Hematopoietic multipotent progenitor cell treated with erythropoietin and hydrocortisone succinate and interleukin-3 and kit ligand, for 6 days (in vitro differentiated cells): ENCODE measurements at regions not wholly inside any gene's neighbourhood (a gene's known extent, or its start where the extent isn't known, plus 50 kb on each side); places are given as distances from the start of the nearest gene placed in this dataset.
A peak's percentile ranks its signal among the peaks of the same experiment; 100 is the strongest.
"Not testable (repeated sequence)": the region's sequence is repeated elsewhere in the genome, so short reads cannot be mapped to it uniquely, and the experiment has no call there.

Source experiments
- DNase-seq: peaks from one replicate; pipeline ENCODE4 v3.0.0-alpha.2; 2015

DNA sequence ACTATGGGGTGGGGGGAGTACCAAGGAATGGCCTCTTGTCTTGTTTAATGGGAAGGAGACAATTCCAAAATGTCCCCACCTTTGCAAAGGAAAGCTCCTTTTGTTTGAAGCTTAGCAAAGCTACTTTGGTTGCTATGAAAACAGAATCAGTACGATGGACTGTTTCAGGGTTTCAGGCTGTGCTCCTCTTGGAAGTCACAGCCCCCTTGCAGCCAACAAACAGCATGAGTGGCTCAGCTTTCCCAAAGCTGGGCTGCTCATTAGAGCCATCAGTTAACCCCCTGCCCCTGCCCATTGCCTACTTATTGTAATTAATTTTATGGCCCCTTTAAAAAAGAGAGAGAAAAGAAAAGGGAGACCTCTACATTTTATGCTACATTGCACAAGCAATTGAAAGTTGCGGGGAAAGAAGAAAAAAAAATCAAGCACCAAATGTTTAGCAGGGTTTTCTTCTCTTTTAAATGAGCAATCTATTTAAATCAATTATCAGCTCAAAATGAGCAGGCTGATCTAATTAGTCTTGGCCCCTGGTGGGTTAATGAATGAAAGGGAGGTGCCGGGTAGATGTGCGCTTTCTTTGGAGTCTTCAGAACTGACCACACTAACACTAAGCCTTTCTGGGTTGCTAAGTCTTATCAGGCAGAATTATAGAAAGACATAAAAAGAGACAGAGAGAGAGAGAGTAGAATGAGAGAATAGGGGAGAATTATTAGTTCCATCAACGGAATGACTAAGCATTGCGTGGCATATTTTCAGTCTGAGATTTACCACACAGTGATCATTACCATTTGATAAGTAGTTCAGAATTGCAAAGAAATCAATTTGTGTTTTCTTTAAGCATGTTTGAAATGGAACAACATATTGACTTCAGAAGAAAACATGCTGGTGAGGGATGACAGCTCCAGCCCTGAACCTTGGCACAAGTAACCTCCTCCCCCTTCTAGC, 284.9 kb downstream of the INSIG2 start:
- DNase-seq, result no peak

DNA sequence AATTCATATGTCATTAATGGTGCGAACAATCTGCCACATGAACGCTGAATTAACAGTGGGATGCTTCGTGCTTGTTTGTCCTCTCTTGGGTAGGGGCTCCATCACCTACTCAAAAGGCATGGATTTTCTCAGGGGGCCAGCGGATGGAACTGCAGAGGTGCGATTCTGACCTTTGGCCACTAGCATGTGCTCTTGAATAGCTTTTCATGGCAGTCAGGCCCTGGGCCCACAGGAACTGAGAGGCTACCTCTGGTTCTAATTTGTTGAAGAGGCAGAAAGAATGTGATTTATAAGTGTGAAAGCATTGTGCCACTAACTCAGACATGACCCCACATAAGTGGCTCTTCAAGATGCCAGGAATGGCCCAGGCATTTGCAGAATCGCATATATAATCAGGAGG, 283.2 kb downstream of the INSIG2 start:
- peak; percentile 23 for DNase-seq

DNA sequence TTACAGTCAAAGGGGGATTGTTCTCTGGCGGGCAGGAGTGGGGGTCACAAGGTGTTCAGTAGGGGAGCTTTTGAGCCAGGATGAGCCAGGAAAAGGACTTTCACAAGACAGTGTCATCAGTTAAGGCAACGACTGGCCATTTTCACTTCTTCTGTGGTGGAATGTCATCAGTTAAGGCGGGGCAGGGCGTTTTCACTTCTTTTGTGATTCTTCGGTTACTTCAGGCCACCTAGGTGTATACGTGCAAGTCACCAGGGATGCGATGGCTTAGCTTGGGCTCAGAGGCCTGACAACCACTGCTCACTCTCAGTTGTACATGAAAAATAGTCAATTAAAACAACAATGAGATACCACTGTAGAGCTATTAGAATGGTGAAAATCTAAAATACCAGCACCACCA, 281.2 kb downstream of the INSIG2 start:
- DNase-seq, result not testable (repeated sequence)

DNA sequence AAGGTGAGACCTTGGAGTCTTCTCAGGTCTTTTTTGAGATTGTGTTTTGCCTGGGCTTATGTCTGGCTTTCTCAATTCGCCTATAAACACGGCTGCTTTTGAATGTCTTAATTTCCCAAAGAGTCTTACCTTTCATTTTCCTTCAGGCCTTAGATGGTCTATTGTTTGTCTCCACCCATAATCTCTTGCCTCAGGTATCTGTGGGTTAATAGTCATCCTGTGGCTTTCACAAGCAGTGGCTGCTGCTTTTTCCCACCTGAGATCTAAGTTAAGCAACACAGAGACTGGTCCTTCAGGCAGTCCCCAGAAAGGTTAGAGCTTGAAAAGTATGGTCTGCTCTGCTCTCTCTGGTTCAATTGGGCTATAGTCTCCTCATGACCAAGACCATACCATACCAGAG, 275.3 kb downstream of the INSIG2 start:
- no peak for DNase-seq

DNA sequence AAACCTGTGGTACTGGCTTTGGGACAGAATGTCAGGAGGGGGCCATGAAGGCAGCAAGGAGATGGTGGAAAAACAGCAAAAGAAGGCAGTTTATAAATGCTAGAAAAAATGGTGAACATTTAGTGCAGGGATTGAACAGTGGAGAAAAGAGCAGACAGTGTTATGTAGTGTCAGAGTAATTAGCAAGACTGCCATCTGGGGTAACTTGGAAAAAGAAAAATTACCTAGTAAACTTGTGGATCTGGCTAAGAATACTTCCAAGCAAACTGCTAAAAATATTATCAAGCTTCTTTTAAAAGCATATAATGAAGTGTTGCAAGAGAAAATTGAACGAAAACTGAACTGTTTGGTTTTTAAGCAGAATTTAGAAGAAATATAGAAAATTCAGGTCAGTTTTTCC, 267.8 kb downstream of the INSIG2 start:
- DNase-seq, result no peak

DNA sequence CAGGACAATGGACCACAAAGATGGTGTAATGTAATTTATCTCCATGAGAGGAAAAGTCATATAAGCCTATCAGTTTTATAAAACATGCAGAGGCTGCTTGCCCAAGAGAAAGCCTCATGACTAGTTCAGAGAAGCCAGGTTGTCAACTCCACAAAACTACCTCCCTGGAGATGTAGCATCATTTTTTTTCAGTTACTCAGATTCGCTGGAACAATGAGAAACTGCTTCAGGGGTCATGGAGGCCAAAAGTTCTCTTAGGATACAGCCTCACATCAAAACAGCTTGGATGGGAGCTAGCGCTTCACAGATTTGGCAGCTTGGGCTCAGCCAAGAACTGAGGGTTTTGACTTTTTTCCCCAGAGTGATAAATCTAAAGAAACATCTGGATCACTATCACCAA, 263.5 kb downstream of the INSIG2 start:
- no peak for DNase-seq

DNA sequence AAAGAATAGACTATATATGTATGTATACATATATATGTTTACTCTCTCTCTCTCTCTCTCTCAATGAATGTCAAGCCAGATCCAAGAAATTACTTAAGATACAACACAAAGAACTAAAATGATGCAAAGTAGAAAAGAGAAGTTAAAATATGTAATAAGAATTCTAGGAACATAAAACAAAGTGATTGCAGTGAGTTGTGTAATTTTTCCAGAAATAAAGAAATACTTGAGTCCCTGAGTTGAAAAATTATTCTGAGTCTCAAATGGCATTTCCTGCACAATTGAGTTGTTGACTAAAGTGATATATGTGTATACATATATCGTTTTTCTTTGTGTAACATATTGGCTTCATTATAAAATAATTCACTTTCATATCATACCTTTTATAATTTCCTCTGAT, 262.4 kb downstream of the INSIG2 start:
- DNase-seq, result no peak

DNA sequence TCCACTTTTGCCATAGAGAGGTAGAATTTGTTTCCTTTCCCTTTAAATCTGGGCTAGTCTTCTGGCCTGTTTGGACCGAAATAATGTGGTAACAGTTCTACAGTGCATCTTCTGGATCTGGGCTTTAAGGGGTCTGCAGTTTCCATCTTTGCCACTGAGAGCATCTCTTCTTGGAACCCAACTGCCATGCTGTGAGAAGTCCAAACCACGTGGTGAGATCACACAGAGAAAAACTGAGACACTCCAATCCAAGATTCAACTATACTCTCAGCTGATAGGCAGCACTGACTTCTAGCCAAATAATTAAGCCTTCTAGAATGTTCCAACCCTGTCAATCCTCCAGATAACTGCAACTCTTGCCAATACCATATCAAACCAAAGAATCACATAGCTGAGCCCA, 261.1 kb downstream of the INSIG2 start:
- no peak for DNase-seq

DNA sequence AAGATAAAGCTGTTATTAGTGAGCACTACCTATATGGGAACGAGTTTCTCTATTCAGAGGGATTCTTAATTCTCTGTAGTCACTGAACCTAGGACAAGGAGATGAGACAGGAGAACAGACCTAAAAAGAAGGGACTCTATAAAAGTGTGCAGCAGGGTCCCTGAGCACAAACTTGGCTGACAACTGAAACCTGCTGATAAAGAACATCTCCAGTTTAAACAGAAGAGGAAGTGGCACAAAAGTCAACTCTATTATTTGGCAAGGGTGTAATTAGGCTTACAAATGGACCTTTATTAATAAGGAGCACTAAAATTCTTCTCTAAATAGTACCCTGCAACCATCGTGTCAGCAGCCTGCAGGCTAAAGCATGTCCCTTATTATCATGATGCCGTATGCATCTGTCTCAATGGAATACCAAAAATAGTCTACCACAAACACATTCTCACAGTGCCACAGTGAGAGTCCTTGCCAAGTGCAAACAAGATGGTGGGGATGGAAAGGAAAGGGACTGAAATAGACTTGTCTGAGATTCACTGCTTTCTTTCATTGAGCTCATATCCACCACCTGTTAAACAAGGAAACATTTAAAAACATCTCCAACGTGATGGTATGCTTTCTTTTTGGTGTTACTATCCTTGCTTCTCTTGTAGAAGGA, 260.2 kb downstream of the INSIG2 start:
- DNase-seq, result no peak

DNA sequence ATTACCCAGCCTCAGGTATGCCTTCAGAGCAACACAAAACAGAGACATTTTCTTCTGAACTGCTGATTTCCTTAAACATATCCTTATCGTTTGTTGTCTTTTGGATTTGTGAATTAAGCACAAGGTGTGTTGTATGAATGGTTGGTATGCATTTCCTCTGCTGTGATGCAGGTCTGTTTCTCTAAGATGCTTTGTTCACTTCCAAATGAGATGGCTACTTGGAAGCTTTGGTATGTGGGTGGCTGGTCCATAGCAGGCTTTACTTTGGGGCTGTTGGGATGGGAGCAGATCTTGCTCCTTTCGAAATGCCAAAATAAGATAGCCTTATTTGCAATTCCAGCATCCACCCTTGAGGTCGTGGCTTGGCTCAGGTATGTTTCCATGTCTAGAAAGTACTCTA, 257.2 kb downstream of the INSIG2 start:
- no peak for DNase-seq

DNA sequence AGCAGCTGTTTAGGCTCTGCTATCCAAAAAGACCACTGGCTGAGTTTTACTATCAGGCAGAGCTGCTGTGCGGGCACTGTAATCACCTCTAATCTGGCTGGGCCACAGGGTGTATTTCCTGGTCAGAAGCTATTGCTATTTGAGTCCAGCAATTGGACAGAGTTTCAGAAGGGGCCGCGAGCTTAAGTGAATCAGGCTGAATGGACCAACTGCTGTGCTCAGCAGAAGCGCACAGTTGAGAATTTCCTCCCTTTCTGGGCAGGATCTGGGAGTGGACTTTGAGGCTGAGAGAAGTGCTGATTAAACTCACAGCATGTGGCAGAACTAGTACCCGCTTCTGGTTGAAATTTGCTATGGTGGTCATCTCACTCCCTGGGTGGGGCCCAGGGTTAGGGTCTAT, 251.8 kb downstream of the INSIG2 start:
- no peak for DNase-seq

DNA sequence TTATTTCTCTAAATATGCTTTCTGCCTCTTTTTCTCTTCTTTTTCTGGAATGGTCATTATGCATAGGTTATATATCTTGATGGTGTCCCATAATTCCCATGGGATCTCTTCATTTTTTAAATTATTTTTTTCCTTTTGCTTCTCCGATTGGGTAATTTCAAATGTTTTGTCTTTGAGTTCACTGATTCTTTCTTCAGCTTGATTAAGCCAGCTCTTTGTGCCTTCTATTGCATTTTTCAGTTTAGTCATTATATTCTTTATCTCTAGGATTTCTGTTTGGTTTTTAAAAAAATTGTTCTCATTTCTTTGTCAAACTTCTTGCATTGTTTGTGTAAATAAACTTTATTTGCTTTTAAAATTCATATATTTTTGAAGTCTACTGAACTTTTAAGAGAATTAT, 251.1 kb downstream of the INSIG2 start:
- no peak for DNase-seq

DNA sequence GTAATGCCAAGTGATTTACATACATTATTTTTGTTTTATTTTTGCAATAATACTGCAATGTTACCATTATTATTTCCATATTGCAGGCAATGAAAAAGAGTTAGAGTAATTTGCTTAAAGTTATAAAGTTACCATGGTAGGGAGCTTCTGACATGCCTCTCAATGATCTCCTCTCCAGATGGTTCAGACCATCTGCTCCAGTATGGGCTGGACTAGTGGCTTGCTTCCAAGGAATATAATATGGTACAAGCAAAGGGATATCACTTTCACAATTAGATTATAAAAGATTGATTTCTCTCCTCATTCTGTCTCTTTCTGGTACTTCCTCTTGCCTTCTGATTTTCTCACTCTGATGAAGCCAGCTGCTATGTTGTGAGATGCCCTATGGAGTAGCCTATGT, 245.4 kb downstream of the INSIG2 start:
- no peak for DNase-seq

DNA sequence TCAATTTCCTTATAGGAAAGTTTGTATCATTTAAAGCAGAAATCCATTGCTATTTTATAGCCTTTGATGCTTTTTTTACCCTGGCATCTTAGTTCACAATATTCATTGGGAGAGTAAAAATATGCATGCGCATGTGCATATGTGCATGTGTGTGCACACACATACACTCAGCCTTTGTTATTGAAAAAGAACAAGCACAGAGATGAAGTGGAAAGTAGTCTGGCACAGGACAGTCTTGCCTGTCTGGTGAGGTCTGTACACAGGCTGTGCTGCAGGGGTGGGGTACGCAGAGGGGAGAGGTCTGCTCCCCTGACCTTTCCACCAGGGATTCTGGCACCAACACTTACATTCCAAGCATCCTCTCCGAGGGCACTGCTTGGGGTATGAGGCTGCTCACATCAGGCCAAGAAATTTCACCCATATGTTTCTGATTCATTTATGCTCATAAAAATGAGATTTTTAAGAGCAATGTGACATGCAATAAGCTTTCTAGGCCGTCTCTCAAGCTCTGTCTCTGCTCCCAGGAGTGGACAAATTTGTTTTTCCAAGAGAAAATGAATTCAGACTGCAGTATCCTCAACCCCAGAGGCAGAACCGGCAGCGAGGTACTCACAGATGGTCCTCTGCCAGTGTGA, 237.2 kb downstream of the INSIG2 start:
- DNase-seq, result no peak

DNA sequence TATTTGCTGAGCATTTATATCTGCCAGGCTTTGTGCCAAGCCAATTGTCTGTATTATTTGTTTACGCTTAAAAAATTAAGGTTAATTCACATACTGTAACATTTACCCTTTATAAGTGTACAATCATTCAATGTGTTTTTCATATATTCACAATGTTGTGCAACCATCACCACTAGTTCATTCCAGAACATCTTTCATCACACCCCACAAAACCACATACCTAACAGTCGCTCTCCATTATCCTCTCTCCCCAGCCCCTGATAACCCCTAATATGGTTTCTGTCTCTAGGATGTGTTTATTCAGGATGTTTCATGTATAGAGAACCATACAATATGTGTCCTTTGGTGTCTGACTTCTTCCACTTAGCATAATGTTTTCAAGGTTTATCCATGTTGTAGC, 234.1 kb downstream of the INSIG2 start:
- DNase-seq, result peak; percentile 48

DNA sequence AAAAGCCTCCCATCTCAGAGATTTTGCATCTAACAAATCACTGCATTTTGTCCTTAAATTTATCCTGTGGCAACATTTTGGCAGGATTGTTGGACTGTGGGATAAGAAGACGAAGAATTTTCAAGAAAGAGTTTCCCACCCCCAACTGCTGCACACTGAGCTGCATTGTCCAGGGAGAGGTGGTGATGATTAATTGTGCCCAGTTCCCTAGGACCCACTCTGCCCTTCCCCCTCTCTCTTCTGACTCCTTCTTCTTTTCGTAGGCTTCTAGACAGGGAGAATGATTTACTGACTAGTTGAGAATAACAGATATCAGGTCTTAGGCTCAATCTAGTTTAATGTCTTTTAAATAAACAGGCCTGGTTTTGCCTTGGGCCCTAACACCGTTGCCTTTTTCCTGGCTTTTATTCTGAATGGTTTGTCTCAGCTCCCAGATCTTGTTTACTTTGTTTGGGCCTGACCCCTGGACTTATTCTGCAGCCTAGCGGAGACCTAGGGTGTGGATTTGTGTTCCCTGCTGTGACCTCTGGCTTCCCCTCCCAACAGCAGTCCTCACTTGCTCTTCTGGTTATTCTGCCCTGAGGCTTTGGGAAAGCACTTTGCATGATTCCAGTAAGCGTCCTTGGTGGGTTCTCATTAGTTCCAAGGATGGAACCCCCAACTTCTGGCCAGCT, 233.3 kb downstream of the INSIG2 start:
- no peak for DNase-seq

DNA sequence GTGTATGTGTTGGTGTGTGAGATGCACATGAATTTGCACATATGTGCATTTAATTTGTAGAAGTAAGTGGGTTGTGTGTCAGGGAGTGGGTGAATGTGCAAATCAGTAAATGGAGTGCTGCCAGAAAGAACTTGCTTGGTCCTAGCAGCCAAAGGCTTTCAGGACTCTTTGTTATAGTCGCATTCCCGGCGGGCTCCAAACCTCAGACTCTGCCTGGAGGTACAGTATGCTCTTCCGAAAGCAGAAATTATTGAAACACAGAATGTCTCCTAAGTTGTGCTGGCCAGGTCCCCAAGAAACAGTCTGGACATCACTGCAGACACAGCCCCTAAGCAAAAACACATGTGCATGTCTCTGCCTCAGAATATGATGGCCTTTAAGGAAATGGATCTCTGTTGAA, 232.4 kb downstream of the INSIG2 start:
- DNase-seq, result no peak

DNA sequence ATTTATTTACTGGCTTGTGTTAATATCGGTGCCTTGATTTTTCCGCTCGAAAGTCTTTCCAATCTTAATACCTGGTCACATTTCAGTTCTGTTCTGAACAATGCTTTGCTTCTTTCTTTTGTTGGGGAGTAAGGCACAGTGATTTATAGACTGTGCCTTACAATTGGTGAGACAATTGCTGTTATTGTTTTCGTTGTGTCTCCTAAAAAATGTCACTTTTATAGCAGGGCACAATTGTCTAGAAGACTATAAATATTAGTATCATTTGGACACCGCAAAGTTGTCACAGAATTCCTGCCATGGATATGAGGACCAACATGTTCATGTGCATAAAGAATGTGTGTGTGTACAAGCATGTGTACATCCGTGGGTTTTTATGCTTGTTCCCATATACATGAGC, 231.9 kb downstream of the INSIG2 start:
- no peak for DNase-seq

DNA sequence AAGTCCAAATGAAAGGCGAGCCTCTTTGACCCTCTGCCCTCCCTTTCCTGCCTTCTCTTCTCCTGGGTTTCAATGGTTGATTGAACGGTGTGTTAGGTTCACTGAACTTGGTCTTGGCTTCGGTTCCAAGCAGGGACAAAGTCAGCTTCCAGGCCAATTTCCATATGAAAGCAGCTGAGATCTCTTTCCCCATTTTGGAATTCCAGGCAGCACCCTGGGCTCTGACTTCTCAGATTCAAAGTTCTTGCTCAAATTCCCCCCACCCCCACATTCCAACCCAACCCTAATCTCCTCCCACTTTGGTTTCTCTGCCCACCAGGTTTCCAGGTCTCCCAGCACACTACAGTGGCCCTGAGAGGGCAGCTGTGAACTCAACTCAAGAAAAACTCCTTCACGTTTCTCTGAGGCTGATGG, 231.0 kb downstream of the INSIG2 start:
- no peak for DNase-seq

DNA sequence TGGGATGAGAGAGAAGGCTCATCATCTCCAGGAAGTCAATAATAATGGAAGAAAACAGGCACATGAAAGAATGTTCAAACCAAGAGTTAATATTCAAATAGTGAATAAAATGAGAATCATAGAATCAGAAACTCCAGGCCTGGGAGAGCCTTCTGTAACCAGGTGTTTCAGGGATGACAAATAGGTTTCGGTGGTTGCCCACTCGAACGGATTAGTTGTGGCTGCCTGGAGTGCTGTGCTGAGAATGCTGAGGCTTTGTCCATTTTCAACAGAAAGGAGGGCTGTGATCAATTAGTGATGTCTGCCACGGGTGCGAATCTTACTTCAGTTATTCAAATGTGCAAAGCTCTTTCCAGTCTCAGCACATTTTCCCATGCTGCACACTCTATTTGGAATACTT, 227.3 kb downstream of the INSIG2 start:
- DNase-seq, result no peak

DNA sequence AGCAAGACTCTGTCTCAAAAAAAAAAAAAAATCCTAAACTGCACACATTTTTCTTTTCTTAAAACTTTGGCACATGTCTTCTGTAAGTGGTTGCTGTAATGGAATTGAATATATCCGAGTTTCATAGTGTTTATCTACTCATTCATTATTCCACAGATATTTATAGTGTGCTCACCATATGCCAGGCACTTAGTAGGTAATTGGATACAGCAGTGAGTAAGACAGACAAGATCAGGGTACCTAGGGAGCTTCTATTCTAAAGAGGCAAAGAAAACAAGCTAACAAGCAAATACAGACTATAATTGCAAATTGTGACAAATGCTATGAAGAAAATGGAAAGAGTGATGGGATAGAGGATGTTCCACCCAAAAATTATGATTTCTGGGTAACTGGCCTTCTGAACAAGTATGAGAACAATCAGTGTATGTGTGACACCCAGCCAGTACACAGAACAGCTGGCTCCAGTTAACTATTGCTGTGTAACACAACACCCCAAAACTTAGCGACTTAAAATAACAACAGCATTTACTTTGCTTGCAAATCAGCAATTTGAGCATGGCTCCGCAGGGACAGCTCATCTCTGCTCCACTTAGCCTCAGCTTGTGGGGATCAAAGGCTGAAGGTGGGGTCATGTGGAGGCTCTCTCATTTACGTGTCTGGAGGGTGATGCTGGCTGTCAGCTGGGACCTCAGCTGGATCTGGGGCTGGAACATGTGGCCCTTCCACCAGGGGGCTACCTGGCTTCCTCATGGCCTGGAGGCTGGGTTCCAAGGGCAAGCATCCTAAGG, 224.9 kb downstream of the INSIG2 start:
- DNase-seq, result no peak

DNA sequence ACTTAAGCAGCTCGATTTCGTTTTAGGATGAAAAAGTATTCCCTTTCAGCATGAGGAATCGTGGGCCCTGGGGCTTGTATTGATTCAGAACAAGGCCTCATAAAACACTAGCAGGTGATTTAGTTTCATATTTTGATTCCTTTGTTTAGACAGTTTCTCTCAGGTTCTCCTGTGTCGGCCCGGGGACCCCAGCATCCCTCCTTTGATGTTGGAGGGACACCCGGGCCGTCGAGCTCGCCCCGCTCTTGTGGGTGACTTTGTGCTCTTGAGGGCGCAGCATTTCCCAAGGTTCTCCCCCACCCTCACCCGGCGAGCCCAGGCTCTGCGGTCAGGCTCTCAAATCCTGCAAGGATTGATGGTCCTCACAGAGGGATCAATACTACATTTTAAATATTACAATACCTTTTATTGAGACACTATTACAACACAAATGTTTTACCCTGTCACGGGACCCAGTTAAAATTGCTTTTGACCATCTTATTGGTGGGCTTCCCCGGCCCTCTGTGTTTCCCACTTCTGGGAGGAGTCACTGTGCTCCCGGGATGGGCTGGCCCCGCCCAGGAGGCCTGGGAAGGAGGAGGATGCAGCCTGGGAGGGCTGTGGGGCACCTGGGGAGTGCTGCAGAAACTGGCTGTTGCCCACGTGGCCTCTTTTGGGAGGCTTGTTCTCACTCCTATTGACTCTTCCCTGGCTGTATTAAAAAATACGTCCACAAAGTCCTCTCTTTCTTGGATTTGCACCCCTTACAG, 222.6 kb downstream of the INSIG2 start:
- DNase-seq, result peak; percentile 21
